MCF 10A (cell line): ENCODE measurements at regions not wholly inside any gene's neighbourhood (a gene's known extent, or its start where the extent isn't known, plus 50 kb on each side); places are given as distances from the start of the nearest gene placed in this dataset.

Source experiments
- BruUV-seq: library from RNA; stranded (reverse); fragments of 400-500 nt; replicated peaks from 2 replicates; lab custom pipeline; 2021; lab: Mats Ljungman, UMichigan
- CTCF ChIA-PET: fragments of 300-600 bp; sonication (Branson Sonifier 250); formaldehyde crosslinking; extraction: SDS; loops from one replicate; lab custom pipeline; 2021; ENCODE audit warnings: antibody characterized with exemption, inconsistent platforms; lab: Yijun Ruan, JAX
- POLR2A ChIA-PET: fragments of 300-600, 350-650 bp; sonication (Branson Sonifier 250); formaldehyde crosslinking; extraction: SDS; loops from one replicate; lab custom pipeline; 2020; ENCODE audit warnings: antibody characterized with exemption, inconsistent platforms; lab: Yijun Ruan, JAX
- DNase-seq: peaks from one replicate; pipeline ENCODE4 v3.0.0-alpha.2; 2018; ENCODE audit not compliant: unreplicated experiment
- H3K27ac Mint-ChIP-seq: one replicate; pipeline ENCODE4 v1.8.0; 2022; ENCODE audit warnings: mild to moderate bottlenecking, low read depth, mixed read lengths; ENCODE audit not compliant: unreplicated experiment
- H3K27me3 Mint-ChIP-seq: one replicate; pipeline ENCODE4 v1.8.0; 2022; ENCODE audit warnings: mixed read lengths; ENCODE audit not compliant: insufficient read depth, unreplicated experiment
- H3K36me3 Mint-ChIP-seq: one replicate; pipeline ENCODE4 v1.8.0; 2022; ENCODE audit warnings: mild to moderate bottlenecking, moderate library complexity, mixed read lengths; ENCODE audit not compliant: insufficient read depth, unreplicated experiment
- H3K4me1 Mint-ChIP-seq: one replicate; pipeline ENCODE4 v1.8.0; 2022; ENCODE audit warnings: mixed read lengths; ENCODE audit not compliant: insufficient read depth, unreplicated experiment
- H3K4me3 Mint-ChIP-seq: one replicate; pipeline ENCODE4 v1.8.0; 2022; ENCODE audit warnings: mild to moderate bottlenecking, moderate library complexity, mixed read lengths; ENCODE audit not compliant: unreplicated experiment
- H3K9me3 Mint-ChIP-seq: one replicate; pipeline ENCODE4 v1.8.0; 2022; ENCODE audit warnings: mixed read lengths; ENCODE audit not compliant: unreplicated experiment
- CTCF ChIP-seq: fragments of 200-600 bp; IDR thresholded peaks from one replicate; pipeline ENCODE4 v1.8.0; 2022; ENCODE audit warnings: antibody characterized with exemption, mild to moderate bottlenecking; ENCODE audit not compliant: unreplicated experiment
- intact Hi-C: fragments of 100-400 bp; cut with micrococcal nuclease; formaldehyde crosslinking; loops from 2 replicates; pipeline ENCODE4 v1.14.1; 2022

- ChIA-PET POLR2A (no interaction called here), CTCF (interaction anchor here (0.6 kb wide), 1 partner anchor 150 kb away, joined by 3 read pairs; no protein-coding TSS in a partner anchor)
- Mint-ChIP-seq H3K27me3 (no peaks in the 10 kb centered on the region), H3K4me3 (no peak overlapping the region), H3K36me3 (peaks cover 6% of the 10 kb centered on the region), H3K9me3 (peaks cover 7% of the 10 kb centered on the region), H3K4me1 (peaks cover 16% of the 10 kb centered on the region), H3K27ac (no peak overlapping the region)
- no TSS peak for BruUV-seq
- intact Hi-C loops: no loop called here
- TF ChIP-seq CTCF: no peak
- no peak for DNase-seq
Measured at GRCh38 chr7:12917801-12918200, 230.4 kb downstream of the ARL4A start.

GRCh38 chr7:12921751-12922345, 234.4 kb downstream of the ARL4A start:
- no TSS peak for BruUV-seq
- DNase-seq: no peak
- POLR2A ChIA-PET: interaction anchor here (0.8 to 1.0 kb wide), 2 partner anchors 68 to 100 kb away, joined by 3 read pairs; no protein-coding TSS in a partner anchor
- Mint-ChIP-seq H3K4me3 (no peak overlapping the region), H3K4me1 (peaks cover 36% of the 10 kb centered on the region), H3K36me3 (peaks cover 10% of the 10 kb centered on the region), H3K27me3 (no peaks in the 10 kb centered on the region), H3K9me3 (peaks cover 7% of the 10 kb centered on the region), H3K27ac (no peak overlapping the region)
- intact Hi-C loops: loop anchor here (10.0 kb wide), 1 partner anchor 207 kb away; no protein-coding TSS in a partner anchor
- TF ChIP-seq CTCF: no peak
- CTCF ChIA-PET: interaction anchor here (0.6 kb wide), 1 partner anchor 269 kb away, joined by 4 read pairs; no protein-coding TSS in a partner anchor

- Mint-ChIP-seq H3K27ac (peak overlapping the region; percentile 91), H3K36me3 (peaks cover 4% of the 10 kb centered on the region), H3K9me3 (peaks cover 7% of the 10 kb centered on the region), H3K27me3 (no peaks in the 10 kb centered on the region), H3K4me1 (peaks cover 42% of the 10 kb centered on the region), H3K4me3 (no peak overlapping the region)
- BruUV-seq: no TSS peak
- POLR2A ChIA-PET: interaction anchor here (0.5 to 1.3 kb wide), 7 partner anchors 24 to 263 kb away, joined by 3 to 4 read pairs (median 3); no protein-coding TSS in a partner anchor
- peak; percentile 72 for DNase-seq
- intact Hi-C loops: loop anchor here (1.0 to 10.0 kb wide), 2 partner anchors 209 to 237 kb away; partner anchors contain the start of gene ARL4A
- TF ChIP-seq CTCF: no peak
- CTCF ChIA-PET: interaction anchor here (1.2 kb wide), 1 partner anchor 21 kb away, joined by 3 read pairs; no protein-coding TSS in a partner anchor
Measured at GRCh38 chr7:12923971-12924370, 236.5 kb downstream of the ARL4A start.

GRCh38 chr7:12926206-12926605, 238.8 kb downstream of the ARL4A start:
- POLR2A ChIA-PET: interaction anchor here (0.7 kb wide), 2 partner anchors 13 to 115 kb away, joined by 3 read pairs; no protein-coding TSS in a partner anchor
- intact Hi-C loops: loop anchor here (10.0 kb wide), 1 partner anchor 211 kb away; no protein-coding TSS in a partner anchor
- Mint-ChIP-seq H3K9me3 (no peaks in the 10 kb centered on the region), H3K4me3 (no peak overlapping the region), H3K4me1 (peaks cover 43% of the 10 kb centered on the region), H3K27me3 (no peaks in the 10 kb centered on the region), H3K36me3 (peaks cover 4% of the 10 kb centered on the region), H3K27ac (no peak overlapping the region)
- no peak for TF ChIP-seq CTCF
- BruUV-seq: no TSS peak
- no peak for DNase-seq
- CTCF ChIA-PET: interaction anchor here (0.8 kb wide), 1 partner anchor 240 kb away, joined by 4 read pairs; no protein-coding TSS in a partner anchor
